Vagina (tissue), 2 donors: ENCODE measurements at regions not wholly inside any gene's neighbourhood (a gene's known extent, or its start where the extent isn't known, plus 50 kb on each side); places are given as distances from the start of the nearest gene placed in this dataset.

Experiments used
- CTCF ChIP-seq, 3 experiments: fragments of 450-650 bp in 2 of 3; fragments of 200-600 bp in 1 of 3; sonication (generic) in 1 of 3; IDR thresholded peaks; one replicate each; pipeline ENCODE4 v1.5.1; 2017 to 2019; ENCODE audit warnings: antibody characterized with exemption in 3 of 3, mild to moderate bottlenecking in 2 of 3, moderate library complexity in 2 of 3
- POLR2A ChIP-seq, 2 donors: fragments of 450-650 bp; IDR thresholded peaks; one replicate each; pipeline ENCODE4 v1.6.1; 2017; ENCODE audit warnings: antibody characterized with exemption in 2 of 2, mild to moderate bottlenecking in 2 of 2, moderate library complexity in 2 of 2

DNA sequence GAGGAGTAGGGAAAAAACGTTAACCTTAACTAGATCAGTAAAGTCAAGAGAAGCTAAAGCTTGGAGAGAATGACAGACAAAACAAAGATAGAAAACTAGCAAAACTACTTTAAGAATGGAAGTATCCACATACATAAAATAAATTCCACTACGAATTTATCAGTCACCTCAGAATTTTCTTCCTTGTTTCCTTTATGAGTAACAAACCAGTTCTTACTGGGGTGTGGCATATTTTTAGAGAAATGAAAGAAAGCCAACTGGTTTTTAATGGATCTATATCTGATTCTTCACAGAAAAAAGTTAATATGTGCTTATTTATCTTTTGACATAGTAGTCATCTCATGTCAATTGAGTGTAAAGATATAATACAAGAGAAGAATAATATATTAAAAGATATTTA is 2033.7 kb upstream of the CELF4 start:
- TF ChIP-seq CTCF (IDR thresholded peaks at IDR 0.05) (no peak), POLR2A (IDR thresholded peaks at IDR 0.05) (no peak)
